ENCODE measurements at regions not wholly inside any gene's neighbourhood (a gene's known extent, or its start where the extent isn't known, plus 50 kb on each side); places are given as distances from the start of the nearest gene placed in this dataset.

DNA sequence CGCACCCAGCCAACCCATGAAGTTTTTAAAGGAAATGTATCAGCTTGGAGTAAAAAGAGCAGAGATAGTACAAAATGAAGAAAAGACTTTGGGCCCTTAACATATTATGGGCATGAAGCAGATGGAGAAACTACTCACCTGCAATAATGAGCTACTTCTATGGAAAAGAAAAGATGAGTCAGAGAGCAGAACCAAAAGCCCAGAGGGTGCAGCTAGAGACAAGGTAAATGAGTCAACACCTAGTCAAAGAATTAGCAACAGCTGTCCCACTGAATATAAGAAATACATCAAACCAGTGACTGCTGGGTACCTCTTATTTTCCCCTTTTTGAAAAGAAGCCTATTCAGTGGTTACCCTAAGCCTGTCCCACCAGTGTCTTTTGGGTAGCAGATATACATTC is 61.8 kb downstream of the RPL27A start:
- no peak for TF ChIP-seq CTCF (IDR thresholded peaks at IDR 0.05)
- no peak for TF ChIP-seq EZH2 (IDR thresholded peaks at IDR 0.05; ENCODE audit: borderline replicate concordance, insufficient read depth, low read depth, low read length, poor library complexity, severe bottlenecking)

Measured in B cell (primary cell).